SK-N-SH (cell line): ENCODE measurements at regions not wholly inside any gene's neighbourhood (a gene's known extent, or its start where the extent isn't known, plus 50 kb on each side); places are given as distances from the start of the nearest gene placed in this dataset.
"Not testable (repeated sequence)": the region's sequence is repeated elsewhere in the genome, so short reads cannot be mapped to it uniquely, and the experiment has no call there.

Source experiments
- ELF1 ChIP-seq: IDR thresholded peaks from 2 replicates; pipeline ENCODE4 v1.4.0; 2012
- EP300 ChIP-seq, 2 experiments: IDR thresholded peaks; 2 replicates each; pipeline versions ENCODE4 v1.4.0 to v1.6.1; 2012; ENCODE audit warnings: borderline replicate concordance in 1 of 2, low read depth in 1 of 2, low read length in 1 of 2
- GABPA ChIP-seq: IDR thresholded peaks from 2 replicates; pipeline ENCODE4 v1.4.0; 2012; ENCODE audit warnings: low read depth, mild to moderate bottlenecking
- POLR2AphosphoS5 ChIP-seq: IDR thresholded peaks from 2 replicates; pipeline ENCODE4 v1.6.1; 2012; ENCODE audit warnings: low read depth, low read length
- RFX5 ChIP-seq: IDR thresholded peaks from 2 replicates; pipeline ENCODE4 v1.6.1; 2012; ENCODE audit warnings: mild to moderate bottlenecking, improper control_type of control experiment, low read length
- SIN3A ChIP-seq: IDR thresholded peaks from 2 replicates; pipeline ENCODE4 v1.6.1; 2012; ENCODE audit warnings: low read depth, mild to moderate bottlenecking, low read length, moderate library complexity, borderline replicate concordance
- YY1 ChIP-seq: IDR thresholded peaks from 2 replicates; pipeline ENCODE4 v1.4.0; 2012; ENCODE audit warnings: low read depth, mild to moderate bottlenecking
- TF ChIP-seq, protein P1 (sequence below): fragments of 200-600 bp; sonication (generic); IDR thresholded peaks from 2 replicates; pipeline ENCODE4 v1.6.1; 2017; ENCODE audit warnings: antibody characterized with exemption, mild to moderate bottlenecking, moderate library complexity
- TF ChIP-seq, protein P2 (sequence below): fragments of 150-350 bp; IDR thresholded peaks from 2 replicates; pipeline ENCODE4 v1.6.1; 2016; ENCODE audit warnings: mild to moderate bottlenecking, low read depth, low read length
- TF ChIP-seq, protein P3 (sequence below): IDR thresholded peaks from 2 replicates; pipeline ENCODE4 v1.4.0; 2012; ENCODE audit warnings: low read depth, borderline replicate concordance
- TF ChIP-seq, protein P4 (sequence below): IDR thresholded peaks from 2 replicates; pipeline ENCODE4; 2012

DNA sequence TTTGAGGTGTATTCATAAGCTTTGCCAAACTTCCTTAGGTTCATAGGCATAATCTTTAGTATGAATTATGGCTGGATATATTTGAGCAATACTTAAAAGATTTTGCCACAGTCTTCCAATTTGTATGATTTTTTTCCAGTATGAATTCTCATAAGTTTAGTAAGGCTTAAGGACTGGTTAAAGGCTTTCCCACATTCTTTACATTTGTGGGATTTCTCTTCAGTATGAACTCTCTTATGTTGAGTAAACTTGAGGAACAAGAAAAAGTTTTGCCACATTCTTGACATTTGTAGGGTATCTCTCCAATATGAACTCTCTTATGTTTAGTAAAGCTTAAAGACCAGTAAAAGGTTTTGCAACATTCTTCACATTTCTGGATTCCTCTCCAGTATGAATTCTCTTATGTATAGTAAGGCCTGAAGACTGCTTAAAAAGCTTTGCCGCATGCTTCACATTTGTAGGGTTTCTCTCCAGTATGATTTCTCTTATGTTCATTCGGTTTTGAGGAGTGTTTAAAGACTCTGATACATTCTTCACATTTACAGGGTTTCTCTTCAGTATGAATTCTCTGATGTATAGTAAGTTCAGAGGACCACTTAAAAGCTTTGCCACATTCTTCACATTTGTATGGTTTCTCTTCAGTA is 302.6 kb downstream of the ZNF33B start:
- not testable (repeated sequence) for TF ChIP-seq SIN3A; RFX5; POLR2AphosphoS5; EP300 (IDR thresholded peaks at IDR 0.05; ENCODE audit: borderline replicate concordance in 1 of 2, low read depth in 1 of 2, low read length in 1 of 2); ELF1; GABPA; YY1
- TF ChIP-seq, protein P1, sequence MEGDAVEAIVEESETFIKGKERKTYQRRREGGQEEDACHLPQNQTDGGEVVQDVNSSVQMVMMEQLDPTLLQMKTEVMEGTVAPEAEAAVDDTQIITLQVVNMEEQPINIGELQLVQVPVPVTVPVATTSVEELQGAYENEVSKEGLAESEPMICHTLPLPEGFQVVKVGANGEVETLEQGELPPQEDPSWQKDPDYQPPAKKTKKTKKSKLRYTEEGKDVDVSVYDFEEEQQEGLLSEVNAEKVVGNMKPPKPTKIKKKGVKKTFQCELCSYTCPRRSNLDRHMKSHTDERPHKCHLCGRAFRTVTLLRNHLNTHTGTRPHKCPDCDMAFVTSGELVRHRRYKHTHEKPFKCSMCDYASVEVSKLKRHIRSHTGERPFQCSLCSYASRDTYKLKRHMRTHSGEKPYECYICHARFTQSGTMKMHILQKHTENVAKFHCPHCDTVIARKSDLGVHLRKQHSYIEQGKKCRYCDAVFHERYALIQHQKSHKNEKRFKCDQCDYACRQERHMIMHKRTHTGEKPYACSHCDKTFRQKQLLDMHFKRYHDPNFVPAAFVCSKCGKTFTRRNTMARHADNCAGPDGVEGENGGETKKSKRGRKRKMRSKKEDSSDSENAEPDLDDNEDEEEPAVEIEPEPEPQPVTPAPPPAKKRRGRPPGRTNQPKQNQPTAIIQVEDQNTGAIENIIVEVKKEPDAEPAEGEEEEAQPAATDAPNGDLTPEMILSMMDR = not testable (repeated sequence)
- TF ChIP-seq, protein P2, sequence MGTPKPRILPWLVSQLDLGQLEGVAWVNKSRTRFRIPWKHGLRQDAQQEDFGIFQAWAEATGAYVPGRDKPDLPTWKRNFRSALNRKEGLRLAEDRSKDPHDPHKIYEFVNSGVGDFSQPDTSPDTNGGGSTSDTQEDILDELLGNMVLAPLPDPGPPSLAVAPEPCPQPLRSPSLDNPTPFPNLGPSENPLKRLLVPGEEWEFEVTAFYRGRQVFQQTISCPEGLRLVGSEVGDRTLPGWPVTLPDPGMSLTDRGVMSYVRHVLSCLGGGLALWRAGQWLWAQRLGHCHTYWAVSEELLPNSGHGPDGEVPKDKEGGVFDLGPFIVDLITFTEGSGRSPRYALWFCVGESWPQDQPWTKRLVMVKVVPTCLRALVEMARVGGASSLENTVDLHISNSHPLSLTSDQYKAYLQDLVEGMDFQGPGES = not testable (repeated sequence)
- TF ChIP-seq, protein P3, sequence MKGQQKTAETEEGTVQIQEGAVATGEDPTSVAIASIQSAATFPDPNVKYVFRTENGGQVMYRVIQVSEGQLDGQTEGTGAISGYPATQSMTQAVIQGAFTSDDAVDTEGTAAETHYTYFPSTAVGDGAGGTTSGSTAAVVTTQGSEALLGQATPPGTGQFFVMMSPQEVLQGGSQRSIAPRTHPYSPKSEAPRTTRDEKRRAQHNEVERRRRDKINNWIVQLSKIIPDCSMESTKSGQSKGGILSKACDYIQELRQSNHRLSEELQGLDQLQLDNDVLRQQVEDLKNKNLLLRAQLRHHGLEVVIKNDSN = not testable (repeated sequence)
- TF ChIP-seq, protein P4, sequence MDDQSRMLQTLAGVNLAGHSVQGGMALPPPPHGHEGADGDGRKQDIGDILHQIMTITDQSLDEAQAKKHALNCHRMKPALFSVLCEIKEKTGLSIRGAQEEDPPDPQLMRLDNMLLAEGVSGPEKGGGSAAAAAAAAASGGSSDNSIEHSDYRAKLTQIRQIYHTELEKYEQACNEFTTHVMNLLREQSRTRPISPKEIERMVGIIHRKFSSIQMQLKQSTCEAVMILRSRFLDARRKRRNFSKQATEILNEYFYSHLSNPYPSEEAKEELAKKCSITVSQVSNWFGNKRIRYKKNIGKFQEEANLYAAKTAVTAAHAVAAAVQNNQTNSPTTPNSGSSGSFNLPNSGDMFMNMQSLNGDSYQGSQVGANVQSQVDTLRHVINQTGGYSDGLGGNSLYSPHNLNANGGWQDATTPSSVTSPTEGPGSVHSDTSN = not testable (repeated sequence)
